Gastroesophageal sphincter (tissue), 3 donors: ENCODE measurements at regions not wholly inside any gene's neighbourhood (a gene's known extent, or its start where the extent isn't known, plus 50 kb on each side); places are given as distances from the start of the nearest gene placed in this dataset.

Experiments used
- EP300 ChIP-seq: sonication (generic); formaldehyde crosslinking; IDR thresholded peaks from one replicate; pipeline ENCODE4 v1.6.1; 2017; ENCODE audit warnings: antibody characterized with exemption, mild to moderate bottlenecking
- POLR2A ChIP-seq, 2 donors: fragments of 450-650 bp; IDR thresholded peaks; one replicate each; pipeline ENCODE4 v1.6.1; 2017; ENCODE audit warnings: antibody characterized with exemption in 2 of 2, mild to moderate bottlenecking in 2 of 2, moderate library complexity in 1 of 2
- POLR2AphosphoS5 ChIP-seq: sonication (generic); formaldehyde crosslinking; IDR thresholded peaks from one replicate; pipeline ENCODE4 v1.6.1; 2017; ENCODE audit warnings: antibody characterized with exemption
- TF ChIP-seq, protein P1 (sequence below), 4 experiments: fragments of 200-600 bp in 2 of 4; fragments of 450-650 bp in 2 of 4; sonication (generic) in 1 of 4; IDR thresholded peaks; one replicate each; pipeline ENCODE4 v1.5.1; 2017 to 2019; ENCODE audit warnings: antibody characterized with exemption in 4 of 4, mild to moderate bottlenecking in 2 of 4, moderate library complexity in 2 of 4

DNA sequence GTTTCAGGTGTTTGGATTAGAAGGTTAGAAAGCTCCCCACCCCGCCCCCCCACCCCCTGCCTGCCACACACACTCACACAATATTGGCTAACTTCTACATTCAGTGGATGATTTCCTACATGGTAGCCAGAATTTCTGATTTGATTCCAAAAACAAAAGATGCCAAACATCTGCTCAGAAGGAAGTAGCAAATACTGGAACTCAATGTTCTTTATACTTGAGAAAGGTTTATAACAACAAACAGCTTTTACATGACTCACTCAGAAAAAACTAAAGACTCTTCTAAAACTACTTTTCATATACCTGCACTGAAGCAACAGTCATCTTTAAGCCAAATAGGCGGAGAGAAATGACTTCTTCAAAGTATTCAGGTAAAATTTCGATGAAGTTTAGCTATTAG is 750.5 kb upstream of the POU3F4 start:
- TF ChIP-seq, protein P1, sequence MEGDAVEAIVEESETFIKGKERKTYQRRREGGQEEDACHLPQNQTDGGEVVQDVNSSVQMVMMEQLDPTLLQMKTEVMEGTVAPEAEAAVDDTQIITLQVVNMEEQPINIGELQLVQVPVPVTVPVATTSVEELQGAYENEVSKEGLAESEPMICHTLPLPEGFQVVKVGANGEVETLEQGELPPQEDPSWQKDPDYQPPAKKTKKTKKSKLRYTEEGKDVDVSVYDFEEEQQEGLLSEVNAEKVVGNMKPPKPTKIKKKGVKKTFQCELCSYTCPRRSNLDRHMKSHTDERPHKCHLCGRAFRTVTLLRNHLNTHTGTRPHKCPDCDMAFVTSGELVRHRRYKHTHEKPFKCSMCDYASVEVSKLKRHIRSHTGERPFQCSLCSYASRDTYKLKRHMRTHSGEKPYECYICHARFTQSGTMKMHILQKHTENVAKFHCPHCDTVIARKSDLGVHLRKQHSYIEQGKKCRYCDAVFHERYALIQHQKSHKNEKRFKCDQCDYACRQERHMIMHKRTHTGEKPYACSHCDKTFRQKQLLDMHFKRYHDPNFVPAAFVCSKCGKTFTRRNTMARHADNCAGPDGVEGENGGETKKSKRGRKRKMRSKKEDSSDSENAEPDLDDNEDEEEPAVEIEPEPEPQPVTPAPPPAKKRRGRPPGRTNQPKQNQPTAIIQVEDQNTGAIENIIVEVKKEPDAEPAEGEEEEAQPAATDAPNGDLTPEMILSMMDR (IDR thresholded peaks at IDR 0.05) = no peak
- TF ChIP-seq POLR2AphosphoS5 (peak; percentile 23), POLR2A (IDR thresholded peaks at IDR 0.05) (no peak), EP300 (no peak)
